ENCODE measurements at regions not wholly inside any gene's neighbourhood (a gene's known extent, or its start where the extent isn't known, plus 50 kb on each side); places are given as distances from the start of the nearest gene placed in this dataset.

GRCh38 chr6:11282875-11283274, 50.4 kb upstream of the NEDD9 start:
- no peak for TF ChIP-seq IRF5 (IDR thresholded peaks at IDR 0.05; ENCODE audit: borderline replicate concordance)
- no peak for TF ChIP-seq SREBF2 (IDR thresholded peaks at IDR 0.05; ENCODE audit: low read length)
- TF ChIP-seq POLR2AphosphoS5 (IDR thresholded peaks at IDR 0.05; ENCODE audit: low read length), result no peak
- no peak for TF ChIP-seq CTCF (IDR thresholded peaks at IDR 0.05 in 2 of 3, conservative IDR thresholded peaks at IDR 0.05 in 1 of 3; ENCODE audit: control insufficient read depth in 2 of 3, extremely low read depth in 1 of 3, insufficient read depth in 1 of 3, low read depth in 3 of 3, low read length in 3 of 3)
- no peak for TF ChIP-seq RAD51 (IDR thresholded peaks at IDR 0.05)

All from GM12878 (cell line).